LNCAP (cell line): ENCODE measurements at regions not wholly inside any gene's neighbourhood (a gene's known extent, or its start where the extent isn't known, plus 50 kb on each side); places are given as distances from the start of the nearest gene placed in this dataset.

Source experiments
- TF ChIP-seq, protein P1 (sequence below): fragments of 450-650 bp; IDR thresholded peaks from 2 replicates; pipeline ENCODE4 v1.5.1; 2017; ENCODE audit warnings: mild to moderate bottlenecking

DNA sequence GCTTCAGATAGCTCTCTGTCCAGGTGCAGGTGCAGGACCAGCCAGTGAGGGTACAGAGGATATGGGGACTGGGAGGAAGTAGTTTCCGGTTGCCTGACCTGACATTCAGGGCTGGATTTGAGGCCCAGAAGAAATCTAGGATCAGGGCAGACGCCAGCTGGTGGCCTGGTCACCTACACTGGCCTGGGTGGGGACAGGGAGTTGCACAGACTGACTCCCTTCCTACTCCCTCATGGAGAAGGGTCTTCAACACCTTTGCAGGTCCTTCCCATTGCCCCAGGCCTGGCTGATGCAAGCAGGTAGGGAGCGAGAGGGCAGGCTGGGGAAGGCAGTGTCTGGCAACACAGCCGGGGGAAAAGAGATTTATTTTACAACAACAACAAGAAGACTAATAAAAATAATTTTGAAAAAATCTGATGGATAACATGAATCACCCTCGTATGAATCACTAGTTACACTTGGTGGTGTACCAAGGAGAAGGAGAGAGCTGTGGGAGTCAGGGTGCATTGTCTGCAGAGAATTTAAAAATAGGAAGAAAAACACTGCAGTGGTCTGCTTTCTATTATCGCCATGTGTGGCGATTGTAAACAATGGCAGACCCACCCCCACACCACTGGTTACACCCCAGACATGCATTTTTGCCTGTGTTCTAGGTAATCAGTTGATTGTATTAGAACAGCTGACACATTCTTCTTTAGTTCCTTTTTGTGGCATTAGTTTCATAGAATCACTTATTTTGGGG lies 62.3 kb upstream of the SNX9 start:
- TF ChIP-seq, protein P1, sequence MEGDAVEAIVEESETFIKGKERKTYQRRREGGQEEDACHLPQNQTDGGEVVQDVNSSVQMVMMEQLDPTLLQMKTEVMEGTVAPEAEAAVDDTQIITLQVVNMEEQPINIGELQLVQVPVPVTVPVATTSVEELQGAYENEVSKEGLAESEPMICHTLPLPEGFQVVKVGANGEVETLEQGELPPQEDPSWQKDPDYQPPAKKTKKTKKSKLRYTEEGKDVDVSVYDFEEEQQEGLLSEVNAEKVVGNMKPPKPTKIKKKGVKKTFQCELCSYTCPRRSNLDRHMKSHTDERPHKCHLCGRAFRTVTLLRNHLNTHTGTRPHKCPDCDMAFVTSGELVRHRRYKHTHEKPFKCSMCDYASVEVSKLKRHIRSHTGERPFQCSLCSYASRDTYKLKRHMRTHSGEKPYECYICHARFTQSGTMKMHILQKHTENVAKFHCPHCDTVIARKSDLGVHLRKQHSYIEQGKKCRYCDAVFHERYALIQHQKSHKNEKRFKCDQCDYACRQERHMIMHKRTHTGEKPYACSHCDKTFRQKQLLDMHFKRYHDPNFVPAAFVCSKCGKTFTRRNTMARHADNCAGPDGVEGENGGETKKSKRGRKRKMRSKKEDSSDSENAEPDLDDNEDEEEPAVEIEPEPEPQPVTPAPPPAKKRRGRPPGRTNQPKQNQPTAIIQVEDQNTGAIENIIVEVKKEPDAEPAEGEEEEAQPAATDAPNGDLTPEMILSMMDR: no peak

DNA sequence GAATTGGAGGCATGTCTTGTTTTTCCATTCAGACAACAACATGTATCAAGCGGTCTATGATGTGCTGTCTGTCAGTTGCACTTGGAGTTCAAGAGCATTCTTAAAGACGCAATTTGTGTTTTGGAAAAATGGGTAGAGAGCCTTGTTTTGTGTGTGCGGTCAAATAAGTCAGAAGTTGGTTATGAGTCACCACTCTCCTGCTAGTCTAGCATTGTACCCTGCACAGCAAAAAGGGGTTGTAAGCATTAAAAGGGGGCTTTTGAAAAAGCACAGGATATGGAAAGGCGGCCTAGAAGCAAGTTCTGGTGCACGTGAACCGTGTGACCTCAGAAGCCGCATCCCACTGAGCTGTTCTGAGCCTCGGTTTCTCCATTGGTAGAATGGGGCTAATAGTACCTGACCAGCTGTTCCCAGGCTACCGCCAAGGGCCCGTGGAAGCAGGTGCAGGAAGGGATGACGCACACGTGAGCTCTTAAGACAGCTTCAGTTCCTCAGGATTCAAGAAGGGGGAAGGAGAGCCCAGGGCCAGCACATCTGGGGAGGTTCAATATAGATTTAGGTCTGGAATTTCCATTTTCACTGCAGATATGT lies 61.6 kb upstream of the SNX9 start:
- TF ChIP-seq, protein P1: no peak

DNA sequence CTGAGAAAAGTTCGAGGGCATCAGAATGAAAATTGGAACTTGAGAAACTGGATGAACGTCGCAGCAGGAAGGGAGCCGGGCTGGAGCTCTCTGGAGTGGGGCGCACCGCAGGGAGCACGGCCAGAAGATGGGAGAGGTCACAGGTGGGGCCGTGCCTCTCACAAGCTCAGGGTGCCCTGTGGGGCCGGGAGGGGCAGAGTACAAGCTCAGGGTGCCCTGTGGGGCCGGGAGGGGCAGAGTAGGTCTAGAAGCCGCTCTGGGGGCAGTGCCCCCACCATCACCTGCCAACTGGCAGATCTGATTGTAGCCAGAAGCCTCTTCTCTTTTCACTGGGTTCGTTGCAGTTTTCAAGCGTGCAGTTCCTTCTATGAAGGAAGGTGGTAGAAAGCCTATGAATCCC lies 61.1 kb upstream of the SNX9 start:
- TF ChIP-seq, protein P1: no peak

DNA sequence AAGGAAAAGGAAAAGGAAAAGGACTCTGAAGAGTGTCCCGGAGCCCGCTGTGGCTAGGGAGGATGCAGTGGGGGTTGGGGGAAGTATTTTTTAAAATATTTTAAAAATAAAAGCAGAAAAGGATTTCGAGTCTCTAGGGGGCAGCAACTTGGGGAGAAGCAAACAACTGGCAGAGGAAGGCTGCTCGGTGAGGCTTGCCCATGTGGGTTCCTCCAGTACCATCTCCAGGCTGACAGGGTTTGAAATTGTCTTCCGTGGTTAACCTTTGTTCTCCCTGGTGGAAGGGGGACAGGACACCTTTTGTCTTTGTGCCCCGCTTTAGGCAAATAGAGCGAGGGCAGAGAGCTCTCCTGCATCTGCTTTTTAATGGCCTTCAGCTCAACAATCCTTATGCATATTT lies 60.4 kb upstream of the SNX9 start:
- TF ChIP-seq, protein P1: no peak

DNA sequence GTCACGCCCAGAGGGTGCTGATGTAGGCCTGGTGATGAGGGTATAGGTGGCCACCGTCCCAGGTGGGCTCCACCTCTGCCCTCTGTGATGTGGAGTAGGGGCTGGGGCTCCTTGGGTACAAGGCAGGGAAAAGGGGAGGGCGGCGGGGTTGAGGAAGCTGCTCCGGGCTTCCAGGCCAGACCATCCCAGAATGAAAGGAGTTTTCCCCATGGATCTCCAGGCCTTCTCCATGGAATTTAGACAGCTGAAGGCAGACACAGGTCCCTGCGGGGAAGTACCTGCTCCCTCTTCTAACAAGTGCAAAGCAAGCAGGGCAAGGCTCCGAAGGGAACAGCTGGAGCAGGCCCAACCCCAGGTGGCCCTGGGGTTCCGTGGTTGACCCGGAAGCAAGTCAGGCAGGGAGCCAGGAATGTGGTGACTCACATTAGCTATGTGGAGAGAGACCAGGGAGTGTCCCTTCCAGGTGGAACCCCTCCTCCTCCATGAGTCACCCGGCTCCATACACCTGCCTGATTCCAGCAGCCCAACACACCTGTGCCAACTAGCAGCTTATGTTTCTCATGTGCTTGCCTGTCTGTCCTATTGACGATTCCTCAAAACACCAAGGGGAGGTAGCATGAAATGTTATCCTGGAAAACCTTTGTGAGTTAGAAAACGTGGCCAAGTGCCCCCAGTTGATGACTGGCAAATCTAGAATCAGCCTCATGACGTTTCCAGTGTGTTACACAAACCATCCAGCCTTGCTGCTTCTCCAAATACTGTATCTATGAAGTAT lies 59.7 kb upstream of the SNX9 start:
- TF ChIP-seq, protein P1: no peak

DNA sequence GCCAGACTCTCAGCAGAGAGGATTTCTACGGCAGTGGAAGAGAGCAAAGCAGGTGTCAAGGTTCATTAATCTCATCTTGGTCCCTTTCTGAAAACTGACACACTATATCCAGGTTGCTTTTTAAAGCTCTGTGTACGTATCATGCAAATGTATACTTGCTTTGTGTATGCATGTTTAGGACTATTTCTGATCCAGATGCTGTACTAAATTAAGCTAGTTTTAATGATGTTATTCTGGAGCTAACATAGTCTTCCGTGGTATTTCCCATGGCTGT lies 59.2 kb upstream of the SNX9 start:
- TF ChIP-seq, protein P1: no peak

DNA sequence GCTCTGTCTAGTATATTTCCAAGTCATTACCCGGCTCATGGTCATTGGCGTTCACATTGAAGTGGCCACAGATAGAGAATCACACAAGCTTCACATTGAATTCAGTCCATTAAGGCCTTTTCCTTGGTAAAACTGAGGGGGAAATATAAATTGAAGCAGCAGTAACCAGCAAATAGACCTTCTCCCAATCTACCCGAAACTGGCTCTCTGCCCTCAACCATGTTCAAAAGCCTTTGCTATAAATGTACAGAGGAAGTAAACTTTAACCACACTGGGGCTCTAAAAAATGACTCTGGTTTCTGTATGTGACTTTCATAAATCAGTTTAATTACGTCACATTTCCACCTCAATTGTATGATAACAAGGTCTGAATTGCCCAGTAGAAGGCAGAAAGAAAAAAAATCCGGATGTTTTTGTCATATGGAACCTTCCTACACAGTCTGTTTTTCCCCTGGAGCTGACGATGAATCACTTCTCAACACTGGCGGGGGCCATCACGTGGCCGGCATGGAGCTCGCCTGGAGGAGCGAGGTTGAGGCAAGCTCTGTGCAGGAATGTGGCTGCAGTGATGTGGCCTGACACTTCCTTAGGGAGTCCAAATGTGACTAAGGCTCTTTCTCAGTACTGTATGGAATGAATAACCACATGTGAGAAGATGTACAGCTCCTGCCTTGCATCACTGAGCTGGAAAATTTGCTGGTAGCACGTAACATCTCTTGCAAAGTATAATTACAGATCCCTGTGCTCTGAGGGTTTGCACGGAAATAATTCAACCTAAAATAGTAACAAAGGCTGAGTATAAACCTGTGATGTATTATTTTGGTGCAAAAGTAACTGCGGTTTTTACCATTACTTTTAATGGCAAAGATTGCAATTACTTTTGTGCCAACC lies 58.6 kb upstream of the SNX9 start:
- TF ChIP-seq, protein P1: no peak
